SKM-1 treated with dmso at 0.1 percent for 144 hours (cell line): ENCODE measurements at regions not wholly inside any gene's neighbourhood (a gene's known extent, or its start where the extent isn't known, plus 50 kb on each side); places are given as distances from the start of the nearest gene placed in this dataset.
"Not testable (repeated sequence)": the region's sequence is repeated elsewhere in the genome, so short reads cannot be mapped to it uniquely, and the experiment has no call there.

Source experiments
- DNase-seq: peaks from one replicate; lab custom pipeline; 2025; ENCODE audit not compliant: unreplicated experiment; lab: John Stamatoyannopoulos, UW

- no peak for DNase-seq
These were observed 457.2 kb downstream of the AEBP2 start for GRCh38 chr12:19896534-19896933.

- no peak for DNase-seq
These were observed 458.7 kb downstream of the AEBP2 start for GRCh38 chr12:19897900-19898408.

GRCh38 chr12:19901841-19902240, 462.5 kb downstream of the AEBP2 start:
- DNase-seq, result no peak

GRCh38 chr12:19904819-19905218, 463.5 kb upstream of the PDE3A start:
- DNase-seq, result no peak

GRCh38 chr12:19908830-19909229, 459.5 kb upstream of the PDE3A start:
- DNase-seq, result peak; percentile 85

GRCh38 chr12:19909418-19909817, 458.9 kb upstream of the PDE3A start:
- DNase-seq, result peak; percentile 45

- DNase-seq, result no peak
These were observed 457.7 kb upstream of the PDE3A start for GRCh38 chr12:19910681-19911080.

GRCh38 chr12:19912991-19913390, 455.3 kb upstream of the PDE3A start:
- DNase-seq, result no peak

GRCh38 chr12:19915392-19916195, 452.7 kb upstream of the PDE3A start:
- DNase-seq, result no peak

- no peak for DNase-seq
These were observed 452.1 kb upstream of the PDE3A start for GRCh38 chr12:19916196-19916753.

- DNase-seq, result no peak
These were observed 451.4 kb upstream of the PDE3A start for GRCh38 chr12:19916974-19917373.

GRCh38 chr12:19921716-19922115, 446.6 kb upstream of the PDE3A start:
- not testable (repeated sequence) for DNase-seq

GRCh38 chr12:19922717-19923116, 445.6 kb upstream of the PDE3A start:
- DNase-seq, result no peak

GRCh38 chr12:19924360-19924759, 444.0 kb upstream of the PDE3A start:
- DNase-seq, result no peak

GRCh38 chr12:19925841-19926240, 442.5 kb upstream of the PDE3A start:
- no peak for DNase-seq

- no peak for DNase-seq
These were observed 442.1 kb upstream of the PDE3A start for GRCh38 chr12:19926266-19926665.

- no peak for DNase-seq
These were observed 440.7 kb upstream of the PDE3A start for GRCh38 chr12:19927661-19928060.

- DNase-seq, result no peak
These were observed 435.9 kb upstream of the PDE3A start for GRCh38 chr12:19932413-19932812.

- no peak for DNase-seq
These were observed 434.4 kb upstream of the PDE3A start for GRCh38 chr12:19933924-19934323.

- DNase-seq, result no peak
These were observed 431.2 kb upstream of the PDE3A start for GRCh38 chr12:19937161-19937560.

GRCh38 chr12:19938031-19938430, 430.3 kb upstream of the PDE3A start:
- DNase-seq, result no peak

GRCh38 chr12:19938491-19938890, 429.8 kb upstream of the PDE3A start:
- no peak for DNase-seq

- no peak for DNase-seq
These were observed 428.1 kb upstream of the PDE3A start for GRCh38 chr12:19940267-19940666.
